ENCODE measurements at regions not wholly inside any gene's neighbourhood (a gene's known extent, or its start where the extent isn't known, plus 50 kb on each side); places are given as distances from the start of the nearest gene placed in this dataset.

- WGBS, 2 donors (ENCODE audit: extremely low coverage in 2 of 2, insufficient read length in 2 of 2, insufficient replicate concordance in 1 of 2), result no CpG with 5 or more reads among the region's 3 CpGs
Observed at GRCh38 chr15:96589864-96590263, 259.4 kb downstream of the NR2F2 start.

GRCh38 chr15:96593735-96594134, 263.2 kb downstream of the NR2F2 start:
- Histone ChIP-seq H3K36me3 (replicated peaks in 1 of 2; ENCODE audit: control insufficient read depth in 2 of 2, insufficient read depth in 2 of 2, low read length in 2 of 2) (no peaks in the 10 kb centered on the region), H2BK12ac (ENCODE audit: low read length) (no peak overlapping the region), H3K4me3 (ENCODE audit: low read length in 2 of 2) (peak overlapping the region in 1 of 2 donors; percentile 20), H3K9me3 (replicated peaks in 1 of 2; ENCODE audit: control insufficient read depth in 2 of 2, insufficient read depth in 1 of 2, low read depth in 1 of 2, low read length in 2 of 2) (no peaks in the 10 kb centered on the region), H2BK15ac (ENCODE audit: low read length) (no peak overlapping the region), H3K27ac (replicated peaks; ENCODE audit: low read length) (peak overlapping the region; percentile 12), H3K79me1 (ENCODE audit: low read depth, low read length) (no peaks in the 10 kb centered on the region), H3K9ac (ENCODE audit: low read depth, low read length, poor library complexity) (no peak overlapping the region), H2BK5ac (ENCODE audit: low read length) (no peak overlapping the region), H3K4me2 (ENCODE audit: insufficient read depth, low read length, poor library complexity, severe bottlenecking) (peak overlapping the region; percentile 32), H3K27me3 (ENCODE audit: control insufficient read depth in 3 of 3, insufficient read depth in 3 of 3, low read depth in 1 of 3, low read length in 3 of 3) (no peaks in the 10 kb centered on the region), H2AK5ac (ENCODE audit: low read depth, low read length) (no peak overlapping the region), H2BK120ac (ENCODE audit: low read depth, low read length) (no peak overlapping the region), H3K23ac (ENCODE audit: low read depth, low read length, poor library complexity) (no peak overlapping the region), H3K4me1 (ENCODE audit: control insufficient read depth in 2 of 2, insufficient read depth in 1 of 2, low read depth in 1 of 2, low read length in 2 of 2) (peaks cover 12 to 22% of the 10 kb centered on the region in 2 donors), H3K18ac (ENCODE audit: low read length) (no peak overlapping the region), H4K91ac (ENCODE audit: low read depth, low read length, poor library complexity) (no peak overlapping the region), H3K14ac (ENCODE audit: low read length) (no peak overlapping the region), H2AFZ (ENCODE audit: low read length) (peak overlapping the region; percentile 51), H3K4ac (ENCODE audit: low read length) (no peak overlapping the region), H4K8ac (ENCODE audit: low read depth, low read length) (no peak overlapping the region)
- no CpG with 5 or more reads among the region's 7 CpGs for whole genome bisulfite sequencing, 2 donors (ENCODE audit: extremely low coverage in 2 of 2, insufficient read length in 2 of 2, insufficient replicate concordance in 1 of 2)
- peak; percentile 24 for DNase-seq (ENCODE audit: low spot score)

More at GRCh38 chr15:96589864-96590263, 259.4 kb downstream of the NR2F2 start:
- Histone ChIP-seq H4K8ac (ENCODE audit: low read depth, low read length) (no peak overlapping the region), H2AK5ac (ENCODE audit: low read depth, low read length) (no peak overlapping the region), H2BK120ac (ENCODE audit: low read depth, low read length) (no peak overlapping the region), H3K9ac (ENCODE audit: low read depth, low read length, poor library complexity) (no peak overlapping the region), H3K36me3 (replicated peaks in 1 of 2; ENCODE audit: control insufficient read depth in 2 of 2, insufficient read depth in 2 of 2, low read length in 2 of 2) (no peaks in the 10 kb centered on the region), H2BK5ac (ENCODE audit: low read length) (no peak overlapping the region), H3K9me3 (replicated peaks in 1 of 2; ENCODE audit: control insufficient read depth in 2 of 2, insufficient read depth in 1 of 2, low read depth in 1 of 2, low read length in 2 of 2) (no peaks in the 10 kb centered on the region), H3K27me3 (ENCODE audit: control insufficient read depth in 3 of 3, insufficient read depth in 3 of 3, low read depth in 1 of 3, low read length in 3 of 3) (no peaks in the 10 kb centered on the region), H3K23ac (ENCODE audit: low read depth, low read length, poor library complexity) (no peak overlapping the region), H3K4me1 (ENCODE audit: control insufficient read depth in 2 of 2, insufficient read depth in 1 of 2, low read depth in 1 of 2, low read length in 2 of 2) (peaks cover 15 to 23% of the 10 kb centered on the region in 2 donors), H3K4me2 (ENCODE audit: insufficient read depth, low read length, poor library complexity, severe bottlenecking) (no peak overlapping the region), H3K4ac (ENCODE audit: low read length) (no peak overlapping the region), H3K18ac (ENCODE audit: low read length) (no peak overlapping the region), H2BK12ac (ENCODE audit: low read length) (no peak overlapping the region), H3K79me1 (ENCODE audit: low read depth, low read length) (no peaks in the 10 kb centered on the region), H2BK15ac (ENCODE audit: low read length) (no peak overlapping the region), H4K91ac (ENCODE audit: low read depth, low read length, poor library complexity) (no peak overlapping the region), H3K4me3 (ENCODE audit: low read length in 2 of 2) (no peak overlapping the region), H2AFZ (ENCODE audit: low read length) (no peak overlapping the region), H3K27ac (replicated peaks; ENCODE audit: low read length) (no peak overlapping the region), H3K14ac (ENCODE audit: low read length) (no peak overlapping the region)
- DNase-seq (ENCODE audit: low spot score), result no peak

GRCh38 chr15:96595951-96596350, 265.5 kb downstream of the NR2F2 start:
- no peak overlapping the region for H2BK5ac ChIP-seq (ENCODE audit: low read length)
- no peak overlapping the region for H2AFZ ChIP-seq (ENCODE audit: low read length)
- H3K4me2 ChIP-seq (ENCODE audit: insufficient read depth, low read length, poor library complexity, severe bottlenecking), result no peak overlapping the region
- H2BK12ac ChIP-seq (ENCODE audit: low read length), result no peak overlapping the region
- no peak overlapping the region for H3K9ac ChIP-seq (ENCODE audit: low read depth, low read length, poor library complexity)
- no peaks in the 10 kb centered on the region for H3K36me3 ChIP-seq (replicated peaks in 1 of 2; ENCODE audit: control insufficient read depth in 2 of 2, insufficient read depth in 2 of 2, low read length in 2 of 2)
- H3K9me3 ChIP-seq (replicated peaks in 1 of 2; ENCODE audit: control insufficient read depth in 2 of 2, insufficient read depth in 1 of 2, low read depth in 1 of 2, low read length in 2 of 2), result no peaks in the 10 kb centered on the region
- no peaks in the 10 kb centered on the region for H3K27me3 ChIP-seq (ENCODE audit: control insufficient read depth in 3 of 3, insufficient read depth in 3 of 3, low read depth in 1 of 3, low read length in 3 of 3)
- no peak overlapping the region for H4K91ac ChIP-seq (ENCODE audit: low read depth, low read length, poor library complexity)
- no CpG with 5 or more reads among the region's 3 CpGs for WGBS, 2 donors (ENCODE audit: extremely low coverage in 2 of 2, insufficient read length in 2 of 2, insufficient replicate concordance in 1 of 2)
- no peak for DNase-seq (ENCODE audit: low spot score)
- H3K4me3 ChIP-seq (ENCODE audit: low read length in 2 of 2), result no peak overlapping the region
- no peak overlapping the region for H2BK15ac ChIP-seq (ENCODE audit: low read length)
- no peak overlapping the region for H2AK5ac ChIP-seq (ENCODE audit: low read depth, low read length)
- no peak overlapping the region for H3K23ac ChIP-seq (ENCODE audit: low read depth, low read length, poor library complexity)
- no peak overlapping the region for H3K4ac ChIP-seq (ENCODE audit: low read length)
- H2BK120ac ChIP-seq (ENCODE audit: low read depth, low read length), result no peak overlapping the region
- H4K8ac ChIP-seq (ENCODE audit: low read depth, low read length), result no peak overlapping the region
- H3K27ac ChIP-seq (replicated peaks; ENCODE audit: low read length), result no peak overlapping the region
- no peak overlapping the region for H3K18ac ChIP-seq (ENCODE audit: low read length)
- peaks cover 4 to 20% of the 10 kb centered on the region in 2 donors for H3K4me1 ChIP-seq (ENCODE audit: control insufficient read depth in 2 of 2, insufficient read depth in 1 of 2, low read depth in 1 of 2, low read length in 2 of 2)
- H3K14ac ChIP-seq (ENCODE audit: low read length), result no peak overlapping the region
- H3K79me1 ChIP-seq (ENCODE audit: low read depth, low read length), result no peaks in the 10 kb centered on the region

- Histone ChIP-seq H2BK12ac (ENCODE audit: low read length) (no peak overlapping the region), H3K4me2 (ENCODE audit: insufficient read depth, low read length, poor library complexity, severe bottlenecking) (no peak overlapping the region), H2BK120ac (ENCODE audit: low read depth, low read length) (no peak overlapping the region), H3K36me3 (replicated peaks in 1 of 2; ENCODE audit: control insufficient read depth in 2 of 2, insufficient read depth in 2 of 2, low read length in 2 of 2) (no peaks in the 10 kb centered on the region), H3K4me1 (ENCODE audit: control insufficient read depth in 2 of 2, insufficient read depth in 1 of 2, low read depth in 1 of 2, low read length in 2 of 2) (peaks cover 3 to 20% of the 10 kb centered on the region in 2 donors), H3K14ac (ENCODE audit: low read length) (no peak overlapping the region), H4K91ac (ENCODE audit: low read depth, low read length, poor library complexity) (no peak overlapping the region), H2AFZ (ENCODE audit: low read length) (no peak overlapping the region), H3K27ac (replicated peaks; ENCODE audit: low read length) (no peak overlapping the region), H2AK5ac (ENCODE audit: low read depth, low read length) (no peak overlapping the region), H3K9me3 (replicated peaks in 1 of 2; ENCODE audit: control insufficient read depth in 2 of 2, insufficient read depth in 1 of 2, low read depth in 1 of 2, low read length in 2 of 2) (no peaks in the 10 kb centered on the region), H3K27me3 (ENCODE audit: control insufficient read depth in 3 of 3, insufficient read depth in 3 of 3, low read depth in 1 of 3, low read length in 3 of 3) (no peaks in the 10 kb centered on the region), H2BK5ac (ENCODE audit: low read length) (no peak overlapping the region), H2BK15ac (ENCODE audit: low read length) (no peak overlapping the region), H4K8ac (ENCODE audit: low read depth, low read length) (no peak overlapping the region), H3K18ac (ENCODE audit: low read length) (no peak overlapping the region), H3K79me1 (ENCODE audit: low read depth, low read length) (no peaks in the 10 kb centered on the region), H3K4me3 (ENCODE audit: low read length in 2 of 2) (no peak overlapping the region), H3K4ac (ENCODE audit: low read length) (no peak overlapping the region), H3K23ac (ENCODE audit: low read depth, low read length, poor library complexity) (no peak overlapping the region), H3K9ac (ENCODE audit: low read depth, low read length, poor library complexity) (no peak overlapping the region)
- no peak for DNase-seq (ENCODE audit: low spot score)
- no CpG with 5 or more reads among the region's 5 CpGs for WGBS, 2 donors (ENCODE audit: extremely low coverage in 2 of 2, insufficient read length in 2 of 2, insufficient replicate concordance in 1 of 2)
Observed at GRCh38 chr15:96598514-96598913, 268.0 kb downstream of the NR2F2 start.
